ENCODE measurements at regions not wholly inside any gene's neighbourhood (a gene's known extent, or its start where the extent isn't known, plus 50 kb on each side); places are given as distances from the start of the nearest gene placed in this dataset.

GRCh38 chr6:135665935-135666334 lies 168.4 kb upstream of the AHI1 start (continued):
- no peak for TF ChIP-seq REST (IDR thresholded peaks at IDR 0.05; ENCODE audit: unreplicated experiment)
- TF ChIP-seq POLR2AphosphoS5 (IDR thresholded peaks at IDR 0.05; ENCODE audit: low read depth), result no peak
- TF ChIP-seq EZH2 (IDR thresholded peaks at IDR 0.05; ENCODE audit: low read depth, unreplicated experiment), result no peak
- no peak for TF ChIP-seq ZNF114 (CRISPR knock-in tag; IDR thresholded peaks at IDR 0.05)
- TF ChIP-seq CREB1 (CRISPR knock-in tag; IDR thresholded peaks at IDR 0.05; ENCODE audit: low read depth), result no peak
- TF ChIP-seq ZNF331 (CRISPR knock-in tag; IDR thresholded peaks at IDR 0.05; ENCODE audit: low read depth), result no peak
- TF ChIP-seq NANOG (IDR thresholded peaks at IDR 0.05; ENCODE audit: borderline replicate concordance), result no peak

GRCh38 chr6:135667691-135668455 lies 170.3 kb upstream of the AHI1 start:
- Mint-ChIP-seq H3K4me3 (no peak overlapping the region), H3K27ac (peak overlapping the region; percentile 24; the same call in 1 of the 2 replicates)

GRCh38 chr6:135672256-135672655 lies 174.7 kb upstream of the AHI1 start:
- H4K20me1 ChIP-seq (replicated peaks; ENCODE audit: insufficient read depth), result no peaks in the 10 kb centered on the region
- no peaks in the 10 kb centered on the region for H3F3A ChIP-seq (replicated peaks; ENCODE audit: low read depth)
- no peak overlapping the region for H3K4me3 Mint-ChIP-seq
- H3K27me3 ChIP-seq (ENCODE audit: insufficient read depth), result no peaks in the 10 kb centered on the region
- 0 out of 3 replicates have a peak, but pooled peaks cover 3% of the 10 kb centered on the region for H3K4me1 Mint-ChIP-seq
- H3K36me3 ChIP-seq (ENCODE audit: insufficient read depth), result no peaks in the 10 kb centered on the region
- no peak overlapping the region for H3K27ac ChIP-seq (ENCODE audit: low read depth)
- no peaks in the 10 kb centered on the region for H3K9me2 ChIP-seq (ENCODE audit: insufficient read depth)
- H3K27me3 Mint-ChIP-seq (ENCODE audit: insufficient read depth, low read depth, poor library complexity), result peaks cover 4% of the 10 kb centered on the region
- H3K27ac Mint-ChIP-seq, result no peak overlapping the region
- ATAC-seq (no peak), DNase-seq (ENCODE audit: low spot score) (no peak)
- no peak overlapping the region for H3K4me3 ChIP-seq
- H3K9me3 Mint-ChIP-seq, result no peaks in the 10 kb centered on the region
- H3K79me2 ChIP-seq (replicated peaks; ENCODE audit: insufficient read depth), result no peaks in the 10 kb centered on the region
- H3K4me1 ChIP-seq (ENCODE audit: insufficient read depth), result no peaks in the 10 kb centered on the region
- H3K36me3 Mint-ChIP-seq (ENCODE audit: low read depth), result no peaks in the 10 kb centered on the region
- H3K4me2 ChIP-seq, result no peak overlapping the region
- no peak overlapping the region for H2AFZ ChIP-seq
- no peak for TF ChIP-seq STAT1 (IDR thresholded peaks at IDR 0.05; ENCODE audit: unreplicated experiment)
- TF ChIP-seq EZH2 (IDR thresholded peaks at IDR 0.05; ENCODE audit: low read depth, unreplicated experiment), result no peak
- TF ChIP-seq CREB1 (CRISPR knock-in tag; IDR thresholded peaks at IDR 0.05; ENCODE audit: low read depth), result no peak
- TF ChIP-seq NANOG (IDR thresholded peaks at IDR 0.05; ENCODE audit: borderline replicate concordance), result no peak
- TF ChIP-seq POLR2AphosphoS5 (IDR thresholded peaks at IDR 0.05; ENCODE audit: low read depth), result no peak
- no peak for TF ChIP-seq ZNF114 (CRISPR knock-in tag; IDR thresholded peaks at IDR 0.05)
- no peak for TF ChIP-seq REST (IDR thresholded peaks at IDR 0.05; ENCODE audit: unreplicated experiment)
- TF ChIP-seq JUNB (IDR thresholded peaks at IDR 0.05; ENCODE audit: unreplicated experiment), result no peak
- TF ChIP-seq CTCF (conservative IDR thresholded peaks at IDR 0.05; ENCODE audit: low read depth in 2 of 2), result no peak
- no peak for TF ChIP-seq EZH2phosphoT487 (IDR thresholded peaks at IDR 0.05; ENCODE audit: unreplicated experiment)
- TF ChIP-seq ZNF331 (CRISPR knock-in tag; IDR thresholded peaks at IDR 0.05; ENCODE audit: low read depth), result no peak

More at GRCh38 chr6:135667691-135668455, 170.3 kb upstream of the AHI1 start:
- no peaks in the 10 kb centered on the region for H3K9me3 Mint-ChIP-seq
- Histone ChIP-seq H3F3A (replicated peaks; ENCODE audit: low read depth) (no peaks in the 10 kb centered on the region), H3K4me1 (ENCODE audit: insufficient read depth) (no peaks in the 10 kb centered on the region), H2AFZ (peak overlapping the region; percentile 67), H3K9me2 (ENCODE audit: insufficient read depth) (no peaks in the 10 kb centered on the region), H3K79me2 (replicated peaks; ENCODE audit: insufficient read depth) (no peaks in the 10 kb centered on the region), H4K20me1 (replicated peaks; ENCODE audit: insufficient read depth) (no peaks in the 10 kb centered on the region), H3K4me3 (peak overlapping the region; percentile 33; the same call in 1 of the 2 replicates), H3K27me3 (ENCODE audit: insufficient read depth) (no peaks in the 10 kb centered on the region), H3K4me2 (peak overlapping the region; percentile 23; the same call in 1 of the 2 replicates), H3K27ac (ENCODE audit: low read depth) (no peak overlapping the region), H3K36me3 (ENCODE audit: insufficient read depth) (no peaks in the 10 kb centered on the region)
- no peaks in the 10 kb centered on the region for H3K36me3 Mint-ChIP-seq (ENCODE audit: low read depth)
- DNase-seq (ENCODE audit: low spot score), result peak; percentile 54
- 0 out of 3 replicates have a peak, but pooled peaks cover 3% of the 10 kb centered on the region for H3K4me1 Mint-ChIP-seq
- ATAC-seq, result peak; percentile 95
- TF ChIP-seq NANOG (IDR thresholded peaks at IDR 0.05; ENCODE audit: borderline replicate concordance) (no peak), ZNF331 (CRISPR knock-in tag; IDR thresholded peaks at IDR 0.05; ENCODE audit: low read depth) (no peak), STAT1 (IDR thresholded peaks at IDR 0.05; ENCODE audit: unreplicated experiment) (no peak)
- H3K27me3 Mint-ChIP-seq (ENCODE audit: insufficient read depth, low read depth, poor library complexity), result peaks cover 3% of the 10 kb centered on the region

Data from GM23338 (cell line).